HEK293T (cell line): ENCODE measurements at regions not wholly inside any gene's neighbourhood (a gene's known extent, or its start where the extent isn't known, plus 50 kb on each side); places are given as distances from the start of the nearest gene placed in this dataset.

Experiments
- CTCF ChIA-PET: fragments of 350-600 bp; formaldehyde crosslinking; extraction: SDS; loops from one replicate; lab custom pipeline; 2021; ENCODE audit warnings: antibody characterized with exemption, inconsistent platforms; lab: Yijun Ruan, JAX
- POLR2A ChIA-PET: fragments of 350-600 bp; formaldehyde crosslinking; extraction: SDS; loops from one replicate; lab custom pipeline; 2020; ENCODE audit warnings: antibody characterized with exemption, inconsistent platforms; lab: Yijun Ruan, JAX
- DNase-seq: peaks from one replicate; pipeline ENCODE4 v3.0.0; 2012; ENCODE audit warnings: mixed read lengths; ENCODE audit errors: extremely low spot score
- ARNT ChIP-seq: fragments of 450-650 bp; IDR thresholded peaks from 2 replicates; pipeline ENCODE4 v1.6.1; 2017; ENCODE audit warnings: mild to moderate bottlenecking
- BHLHE40 ChIP-seq: fragments of 450-650 bp; IDR thresholded peaks from 2 replicates; pipeline ENCODE4 v1.6.1; 2016; ENCODE audit warnings: mild to moderate bottlenecking, moderate library complexity, borderline replicate concordance
- CTBP1 ChIP-seq: fragments of 450-650 bp; IDR thresholded peaks from 2 replicates; pipeline ENCODE4 v1.6.1; 2016; ENCODE audit warnings: borderline replicate concordance
- ELF4 ChIP-seq: fragments of 450-650 bp; IDR thresholded peaks from 2 replicates; pipeline ENCODE4 v1.6.1; 2017; ENCODE audit warnings: antibody characterized with exemption
- FOXA1 ChIP-seq: fragments of 450-650 bp; IDR thresholded peaks from 2 replicates; pipeline ENCODE4 v1.6.1; 2016; ENCODE audit warnings: mild to moderate bottlenecking
- FOXK2 ChIP-seq: fragments of 450-650 bp; IDR thresholded peaks from 2 replicates; pipeline ENCODE4 v1.6.1; 2016; ENCODE audit warnings: mild to moderate bottlenecking
- FOXM1 ChIP-seq: fragments of 450-650 bp; IDR thresholded peaks from 2 replicates; pipeline ENCODE4 v1.6.1; 2017; ENCODE audit warnings: mild to moderate bottlenecking, borderline replicate concordance
- HDGF ChIP-seq: fragments of 450-650 bp; IDR thresholded peaks from 2 replicates; pipeline ENCODE4 v1.6.1; 2017; ENCODE audit warnings: antibody characterized with exemption, borderline replicate concordance
- L3MBTL2 ChIP-seq: fragments of 450-650 bp; conservative IDR thresholded peaks from 2 replicates; pipeline ENCODE4 v1.6.1; 2016; ENCODE audit warnings: mild to moderate bottlenecking
- LEF1 ChIP-seq: fragments of 450-650 bp; IDR thresholded peaks from 2 replicates; pipeline ENCODE4 v1.6.1; 2017; ENCODE audit warnings: mild to moderate bottlenecking, borderline replicate concordance
- NFRKB ChIP-seq: fragments of 450-650 bp; IDR thresholded peaks from 2 replicates; pipeline ENCODE4 v1.6.1; 2016; ENCODE audit warnings: mild to moderate bottlenecking, moderate library complexity
- PKNOX1 ChIP-seq: fragments of 450-650 bp; IDR thresholded peaks from 2 replicates; pipeline ENCODE4 v1.6.1; 2016
- SP1 ChIP-seq: fragments of 450-650 bp; IDR thresholded peaks from 2 replicates; pipeline ENCODE4 v1.6.1; 2017
- SUZ12 ChIP-seq: fragments of 450-650 bp; IDR thresholded peaks from 2 replicates; pipeline ENCODE4 v1.6.1; 2016; ENCODE audit warnings: mild to moderate bottlenecking
- TARDBP ChIP-seq: fragments of 450-650 bp; IDR thresholded peaks from 2 replicates; pipeline ENCODE4 v1.6.1; 2016
- ZNF384 ChIP-seq: fragments of 450-650 bp; IDR thresholded peaks from 2 replicates; pipeline ENCODE4 v1.6.1; 2016

GRCh38 chr5:152844713-152845112 lies 439.6 kb upstream of the NMUR2 start:
- POLR2A ChIA-PET = no interaction called here
- CTCF ChIA-PET = no interaction called here

GRCh38 chr5:152853361-152853760 lies 448.3 kb upstream of the NMUR2 start:
- CTCF ChIA-PET = no interaction called here
- POLR2A ChIA-PET = no interaction called here
- no peak for DNase-seq
- TF ChIP-seq SUZ12 = no peak
- TF ChIP-seq ZNF384 = no peak
- no peak for TF ChIP-seq NFRKB
- no peak for TF ChIP-seq SP1
- no peak for TF ChIP-seq FOXM1
- TF ChIP-seq BHLHE40 = no peak
- no peak for TF ChIP-seq ELF4
- no peak for TF ChIP-seq CTBP1
- no peak for TF ChIP-seq HDGF
- no peak for TF ChIP-seq FOXA1
- no peak for TF ChIP-seq FOXK2
- no peak for TF ChIP-seq PKNOX1
- no peak for TF ChIP-seq LEF1
- TF ChIP-seq L3MBTL2 = no peak
- no peak for TF ChIP-seq TARDBP
- TF ChIP-seq ARNT = no peak

More at GRCh38 chr5:152844713-152845112, 439.6 kb upstream of the NMUR2 start:
- no peak for TF ChIP-seq SP1
- TF ChIP-seq NFRKB = no peak
- TF ChIP-seq PKNOX1 = no peak
- TF ChIP-seq FOXM1 = no peak
- TF ChIP-seq FOXK2 = no peak
- no peak for DNase-seq

GRCh38 chr5:152855441-152855840 lies 450.4 kb upstream of the NMUR2 start:
- DNase-seq = no peak
- CTCF ChIA-PET = no interaction called here
- TF ChIP-seq FOXK2 (no peak), FOXM1 (no peak), TARDBP (no peak), NFRKB (no peak), L3MBTL2 (no peak), BHLHE40 (no peak), FOXA1 (no peak), ZNF384 (no peak), LEF1 (no peak), SUZ12 (no peak), SP1 (no peak), ARNT (no peak), HDGF (no peak), ELF4 (no peak)
- POLR2A ChIA-PET = no interaction called here

- ChIA-PET POLR2A (no interaction called here), CTCF (no interaction called here)
- TF ChIP-seq ZNF384 (no peak), BHLHE40 (no peak), FOXA1 (no peak), NFRKB (no peak), PKNOX1 (no peak), HDGF (no peak)
- DNase-seq = no peak
Observed at GRCh38 chr5:152861231-152861630, 456.2 kb upstream of the NMUR2 start.

GRCh38 chr5:152864447-152864846 lies 459.4 kb upstream of the NMUR2 start:
- TF ChIP-seq NFRKB (no peak), PKNOX1 (no peak), TARDBP (no peak), SP1 (no peak), ZNF384 (no peak), FOXA1 (no peak), BHLHE40 (no peak)
- ChIA-PET POLR2A (no interaction called here), CTCF (no interaction called here)
- no peak for DNase-seq

GRCh38 chr5:152864991-152865390 lies 459.9 kb upstream of the NMUR2 start:
- TF ChIP-seq NFRKB (no peak), TARDBP (no peak), ZNF384 (no peak), L3MBTL2 (no peak), SP1 (no peak), CTBP1 (no peak), FOXM1 (no peak), HDGF (no peak)
- no peak for DNase-seq
- POLR2A ChIA-PET = no interaction called here
- CTCF ChIA-PET = no interaction called here

- ChIA-PET POLR2A (no interaction called here), CTCF (no interaction called here)
- TF ChIP-seq L3MBTL2 = no peak
- no peak for TF ChIP-seq ARNT
- no peak for TF ChIP-seq HDGF
- no peak for TF ChIP-seq TARDBP
- TF ChIP-seq ZNF384 = no peak
- no peak for TF ChIP-seq NFRKB
- DNase-seq = no peak
Observed at GRCh38 chr5:152869971-152870370, 464.9 kb upstream of the NMUR2 start.
